Lower leg skin (tissue), 3 donors: ENCODE measurements at regions not wholly inside any gene's neighbourhood (a gene's known extent, or its start where the extent isn't known, plus 50 kb on each side); places are given as distances from the start of the nearest gene placed in this dataset.

ENCODE experiments used
- CTCF ChIP-seq, 3 donors: fragments of 450-650 bp; IDR thresholded peaks; one replicate each; pipeline ENCODE4 v1.5.1; 2016; ENCODE audit warnings: antibody characterized with exemption in 3 of 3, mild to moderate bottlenecking in 3 of 3, moderate library complexity in 2 of 3
- POLR2A ChIP-seq, 2 donors: fragments of 450-650 bp; IDR thresholded peaks; one replicate each; pipeline ENCODE4 v1.6.1; 2016 to 2017; ENCODE audit warnings: antibody characterized with exemption in 2 of 2, mild to moderate bottlenecking in 1 of 2, moderate library complexity in 1 of 2

- TF ChIP-seq CTCF (IDR thresholded peaks at IDR 0.05), result no peak
- TF ChIP-seq POLR2A (IDR thresholded peaks at IDR 0.05), result no peak
Measured at GRCh38 chr5:17817990-17818389, 183.7 kb downstream of the TAF11L14 start.
